DND-41 (cell line): ENCODE measurements at regions not wholly inside any gene's neighbourhood (a gene's known extent, or its start where the extent isn't known, plus 50 kb on each side); places are given as distances from the start of the nearest gene placed in this dataset.

Source experiments
- ATAC-seq: fragments of 200-7000 bp; cut with Tn5 transposase; 3 replicates; pipeline ENCODE4 v1.9.1; 2021; ENCODE audit warnings: low read depth; ENCODE audit not compliant: insufficient read depth
- DNase-seq: peaks from one replicate; pipeline ENCODE4 v3.0.0-alpha.2; 2020
- H2AFZ ChIP-seq: 2 replicates; pipeline ENCODE4 v1.6.0; 2012; ENCODE audit warnings: low read depth, low read length
- H3K27ac ChIP-seq: 2 replicates; pipeline ENCODE4 v1.5.1; 2012; ENCODE audit warnings: low read length, inconsistent platforms
- H3K27me3 ChIP-seq: fragments of 200-600 bp; sonication (generic); 2 replicates; pipeline ENCODE4 v1.6.0; 2012; ENCODE audit warnings: low read length, mild to moderate bottlenecking, inconsistent platforms; ENCODE audit not compliant: insufficient read depth, poor library complexity
- H3K36me3 ChIP-seq: 2 replicates; pipeline ENCODE4 v1.5.1; 2012; ENCODE audit warnings: low read length, inconsistent platforms; ENCODE audit not compliant: insufficient read depth
- H3K4me1 ChIP-seq: 2 replicates; pipeline ENCODE4 v1.5.1; 2012; ENCODE audit warnings: mild to moderate bottlenecking, low read length; ENCODE audit not compliant: insufficient read depth
- H3K4me2 ChIP-seq: 2 replicates; pipeline ENCODE4 v1.6.0; 2012; ENCODE audit warnings: mild to moderate bottlenecking, moderate library complexity, low read length, inconsistent platforms; ENCODE audit not compliant: insufficient read depth
- H3K4me3 ChIP-seq, 2 experiments: fragments of 200-600 bp in 1 of 2; shearing (Covaris generic) in 1 of 2; 2 replicates each; pipeline ENCODE4 v1.5.1; 2012 to 2016; ENCODE audit warnings: inconsistent platforms in 2 of 2, low read length in 2 of 2, mild to moderate bottlenecking in 2 of 2, low read depth in 1 of 2, moderate library complexity in 1 of 2
- H3K79me2 ChIP-seq: 2 replicates; pipeline ENCODE4 v1.6.0; 2012; ENCODE audit warnings: low read length, inconsistent platforms; ENCODE audit not compliant: insufficient read depth
- H3K9ac ChIP-seq: 2 replicates; pipeline ENCODE4 v1.6.0; 2012; ENCODE audit warnings: low read depth, mild to moderate bottlenecking, inconsistent platforms, low read length, moderate library complexity
- H3K9me3 ChIP-seq: 2 replicates; pipeline ENCODE4 v1.5.1; 2012; ENCODE audit warnings: low read length, moderate library complexity, mild to moderate bottlenecking, inconsistent platforms; ENCODE audit not compliant: insufficient read depth, severe bottlenecking
- H4K20me1 ChIP-seq: 2 replicates; pipeline ENCODE4 v1.6.0; 2012; ENCODE audit warnings: low read length; ENCODE audit not compliant: insufficient read depth
- CTCF ChIP-seq: IDR thresholded peaks from 2 replicates; pipeline ENCODE4 v1.5.1; 2012; ENCODE audit warnings: borderline replicate concordance, low read length, moderate library complexity, mild to moderate bottlenecking; ENCODE audit not compliant: poor library complexity, severe bottlenecking; ENCODE audit errors: extremely low read depth
- EZH2 ChIP-seq: IDR thresholded peaks from 3 replicates; pipeline ENCODE4 v1.6.1; 2012; ENCODE audit warnings: borderline replicate concordance, low read depth, mild to moderate bottlenecking, moderate library complexity, low read length, inconsistent platforms; ENCODE audit not compliant: severe bottlenecking

GRCh38 chr2:11028407-11028916 lies 116.7 kb downstream of the KCNF1 start:
- H3K4me1 ChIP-seq, result no peaks in the 10 kb centered on the region
- H3K27me3 ChIP-seq, result no peaks in the 10 kb centered on the region
- no peak overlapping the region for H3K4me3 ChIP-seq
- no peak overlapping the region for H3K4me2 ChIP-seq
- DNase-seq (no peak), ATAC-seq (no peak)
- TF ChIP-seq EZH2, result no peak
- TF ChIP-seq CTCF, result no peak
- no peaks in the 10 kb centered on the region for H4K20me1 ChIP-seq
- H3K36me3 ChIP-seq, result no peaks in the 10 kb centered on the region
- H3K79me2 ChIP-seq, result no peaks in the 10 kb centered on the region
- H3K9ac ChIP-seq, result no peak overlapping the region
- H3K27ac ChIP-seq, result no peak overlapping the region
- H3K9me3 ChIP-seq, result no peaks in the 10 kb centered on the region
- no peak overlapping the region for H2AFZ ChIP-seq

GRCh38 chr2:11029136-11029535 lies 117.4 kb downstream of the KCNF1 start:
- no peak overlapping the region for H2AFZ ChIP-seq
- H3K27ac ChIP-seq, result no peak overlapping the region
- no peaks in the 10 kb centered on the region for H3K36me3 ChIP-seq
- H3K4me3 ChIP-seq, result no peak overlapping the region
- no peaks in the 10 kb centered on the region for H3K27me3 ChIP-seq
- no peak for DNase-seq
- TF ChIP-seq EZH2, result no peak
- TF ChIP-seq CTCF, result no peak
- no peaks in the 10 kb centered on the region for H3K9me3 ChIP-seq
- H3K79me2 ChIP-seq, result no peaks in the 10 kb centered on the region
- H3K9ac ChIP-seq, result no peak overlapping the region
- H3K4me2 ChIP-seq, result no peak overlapping the region
- H3K4me1 ChIP-seq, result no peaks in the 10 kb centered on the region
- ATAC-seq, result no peak
- H4K20me1 ChIP-seq, result no peaks in the 10 kb centered on the region

GRCh38 chr2:11030036-11030435 lies 118.3 kb downstream of the KCNF1 start:
- no peaks in the 10 kb centered on the region for H3K79me2 ChIP-seq
- H3K9me3 ChIP-seq, result no peaks in the 10 kb centered on the region
- TF ChIP-seq CTCF (no peak), EZH2 (no peak)
- DNase-seq (no peak), ATAC-seq (no peak)
- H3K27me3 ChIP-seq, result no peaks in the 10 kb centered on the region
- no peak overlapping the region for H3K4me3 ChIP-seq
- H4K20me1 ChIP-seq, result no peaks in the 10 kb centered on the region
- no peak overlapping the region for H3K9ac ChIP-seq
- no peaks in the 10 kb centered on the region for H3K36me3 ChIP-seq
- no peak overlapping the region for H3K27ac ChIP-seq
- no peak overlapping the region for H2AFZ ChIP-seq
- no peak overlapping the region for H3K4me2 ChIP-seq
- no peaks in the 10 kb centered on the region for H3K4me1 ChIP-seq

- ATAC-seq (no peak), DNase-seq (no peak)
- H4K20me1 ChIP-seq, result no peaks in the 10 kb centered on the region
- H3K36me3 ChIP-seq, result no peaks in the 10 kb centered on the region
- H3K4me1 ChIP-seq, result no peaks in the 10 kb centered on the region
- H3K4me2 ChIP-seq, result no peak overlapping the region
- no peaks in the 10 kb centered on the region for H3K27me3 ChIP-seq
- TF ChIP-seq CTCF (no peak), EZH2 (no peak)
- no peak overlapping the region for H3K27ac ChIP-seq
- H3K9me3 ChIP-seq, result no peaks in the 10 kb centered on the region
- no peaks in the 10 kb centered on the region for H3K79me2 ChIP-seq
- no peak overlapping the region for H3K9ac ChIP-seq
- H2AFZ ChIP-seq, result no peak overlapping the region
- no peak overlapping the region for H3K4me3 ChIP-seq
Measured at GRCh38 chr2:11030909-11031308, 119.2 kb downstream of the KCNF1 start.
